NCI-H526 treated with DMSO at 0.1 percent for 48 hours (cell line): ENCODE measurements at regions not wholly inside any gene's neighbourhood (a gene's known extent, or its start where the extent isn't known, plus 50 kb on each side); places are given as distances from the start of the nearest gene placed in this dataset.
"Not testable (repeated sequence)": the region's sequence is repeated elsewhere in the genome, so short reads cannot be mapped to it uniquely, and the experiment has no call there.

Experiments
- DNase-seq: peaks from one replicate; lab custom pipeline; 2025; lab: John Stamatoyannopoulos, UW

- no peak for DNase-seq
These were observed 66.9 kb upstream of the PPARGC1A start for GRCh38 chr4:23956601-23957364.

GRCh38 chr4:23952258-23952657 lies 62.4 kb upstream of the PPARGC1A start:
- no peak for DNase-seq

GRCh38 chr4:23947826-23948225 lies 58.0 kb upstream of the PPARGC1A start:
- DNase-seq: no peak

- no peak for DNase-seq
These were observed 56.5 kb upstream of the PPARGC1A start for GRCh38 chr4:23946299-23946698.

- no peak for DNase-seq
These were observed 55.7 kb upstream of the PPARGC1A start for GRCh38 chr4:23945451-23946017.

- not testable (repeated sequence) for DNase-seq
These were observed 54.7 kb upstream of the PPARGC1A start for GRCh38 chr4:23944556-23944955.

- DNase-seq: no peak
These were observed 53.6 kb upstream of the PPARGC1A start for GRCh38 chr4:23943478-23943877.

GRCh38 chr4:23942471-23942870 lies 52.6 kb upstream of the PPARGC1A start:
- DNase-seq: no peak
